GM12891 (cell line): ENCODE measurements at regions not wholly inside any gene's neighbourhood (a gene's known extent, or its start where the extent isn't known, plus 50 kb on each side); places are given as distances from the start of the nearest gene placed in this dataset.
"Not testable (repeated sequence)": the region's sequence is repeated elsewhere in the genome, so short reads cannot be mapped to it uniquely, and the experiment has no call there.

ENCODE experiments used
- PAX5 ChIP-seq: IDR thresholded peaks from 2 replicates; pipeline ENCODE4 v1.6.1; 2011; ENCODE audit warnings: low read length, moderate library complexity, mild to moderate bottlenecking; ENCODE audit not compliant: insufficient read depth, severe bottlenecking
- POLR2A ChIP-seq: IDR thresholded peaks from 2 replicates; pipeline ENCODE4 v1.6.1; 2011; ENCODE audit warnings: low read depth, low read length, control low read depth
- POLR2AphosphoS5 ChIP-seq: IDR thresholded peaks from 2 replicates; pipeline ENCODE4 v1.6.1; 2011; ENCODE audit warnings: low read depth, low read length, control low read depth
- POU2F2 ChIP-seq: IDR thresholded peaks from 2 replicates; pipeline ENCODE4 v1.6.1; 2011; ENCODE audit warnings: low read depth, mild to moderate bottlenecking, control low read depth, low read length, moderate library complexity
- SPI1 ChIP-seq: IDR thresholded peaks from 2 replicates; pipeline ENCODE4 v1.6.1; 2011; ENCODE audit warnings: low read depth, low read length, control low read depth
- TAF1 ChIP-seq: IDR thresholded peaks from 2 replicates; pipeline ENCODE4 v1.6.1; 2011; ENCODE audit warnings: low read depth, low read length, control low read depth

- not testable (repeated sequence) for TF ChIP-seq SPI1, POLR2A, TAF1, POLR2AphosphoS5, PAX5, POU2F2
These were observed 291.2 kb upstream of the FRG2C start for GRCh38 chr3:75372964-75373363.
